GM18873 (cell line): ENCODE measurements at regions not wholly inside any gene's neighbourhood (a gene's known extent, or its start where the extent isn't known, plus 50 kb on each side); places are given as distances from the start of the nearest gene placed in this dataset.
"Not testable (repeated sequence)": the region's sequence is repeated elsewhere in the genome, so short reads cannot be mapped to it uniquely, and the experiment has no call there.

Experiments used
- ATAC-seq: cut with Tn5 transposase; IDR thresholded peaks from one replicate; pipeline ENCODE4 v1.9.1; 2021; ENCODE audit warnings: mild to moderate bottlenecking, moderate library complexity, moderate number of reproducible peaks; ENCODE audit not compliant: unreplicated experiment, low FRiP score

- ATAC-seq, result no peak
Measured at GRCh38 chr16:13684819-13685563, 235.0 kb upstream of the ERCC4 start.

GRCh38 chr16:13696017-13696416, 223.9 kb upstream of the ERCC4 start:
- no peak for ATAC-seq

GRCh38 chr16:13697013-13697412, 222.9 kb upstream of the ERCC4 start:
- no peak for ATAC-seq

GRCh38 chr16:13697568-13697967, 222.4 kb upstream of the ERCC4 start:
- no peak for ATAC-seq

- no peak for ATAC-seq
Measured at GRCh38 chr16:13702614-13703013, 217.3 kb upstream of the ERCC4 start.

- no peak for ATAC-seq
Measured at GRCh38 chr16:13708347-13709120, 211.4 kb upstream of the ERCC4 start.

GRCh38 chr16:13718748-13719147, 201.2 kb upstream of the ERCC4 start:
- ATAC-seq, result no peak

- ATAC-seq, result no peak
Measured at GRCh38 chr16:13727943-13728342, 192.0 kb upstream of the ERCC4 start.

- ATAC-seq, result no peak
Measured at GRCh38 chr16:13733561-13733960, 186.4 kb upstream of the ERCC4 start.

- ATAC-seq, result not testable (repeated sequence)
Measured at GRCh38 chr16:13739621-13740373, 180.2 kb upstream of the ERCC4 start.

GRCh38 chr16:13742928-13743327, 177.0 kb upstream of the ERCC4 start:
- no peak for ATAC-seq

GRCh38 chr16:13743571-13743970, 176.4 kb upstream of the ERCC4 start:
- ATAC-seq, result no peak

- ATAC-seq, result no peak
Measured at GRCh38 chr16:13756411-13757140, 163.4 kb upstream of the ERCC4 start.

GRCh38 chr16:13766334-13766733, 153.6 kb upstream of the ERCC4 start:
- ATAC-seq, result no peak

- ATAC-seq, result no peak
Measured at GRCh38 chr16:13767215-13767614, 152.7 kb upstream of the ERCC4 start.

- no peak for ATAC-seq
Measured at GRCh38 chr16:13768471-13768870, 151.5 kb upstream of the ERCC4 start.

- no peak for ATAC-seq
Measured at GRCh38 chr16:13770436-13770835, 149.5 kb upstream of the ERCC4 start.

- no peak for ATAC-seq
Measured at GRCh38 chr16:13772782-13773181, 147.2 kb upstream of the ERCC4 start.

- no peak for ATAC-seq
Measured at GRCh38 chr16:13779676-13780075, 140.3 kb upstream of the ERCC4 start.

GRCh38 chr16:13780406-13781168, 139.4 kb upstream of the ERCC4 start:
- ATAC-seq, result no peak
